GM18861 (cell line): ENCODE measurements at regions not wholly inside any gene's neighbourhood (a gene's known extent, or its start where the extent isn't known, plus 50 kb on each side); places are given as distances from the start of the nearest gene placed in this dataset.

Source experiments
- ATAC-seq: cut with Tn5 transposase; IDR thresholded peaks from one replicate; pipeline ENCODE4 v1.9.1; 2021; ENCODE audit not compliant: unreplicated experiment

DNA sequence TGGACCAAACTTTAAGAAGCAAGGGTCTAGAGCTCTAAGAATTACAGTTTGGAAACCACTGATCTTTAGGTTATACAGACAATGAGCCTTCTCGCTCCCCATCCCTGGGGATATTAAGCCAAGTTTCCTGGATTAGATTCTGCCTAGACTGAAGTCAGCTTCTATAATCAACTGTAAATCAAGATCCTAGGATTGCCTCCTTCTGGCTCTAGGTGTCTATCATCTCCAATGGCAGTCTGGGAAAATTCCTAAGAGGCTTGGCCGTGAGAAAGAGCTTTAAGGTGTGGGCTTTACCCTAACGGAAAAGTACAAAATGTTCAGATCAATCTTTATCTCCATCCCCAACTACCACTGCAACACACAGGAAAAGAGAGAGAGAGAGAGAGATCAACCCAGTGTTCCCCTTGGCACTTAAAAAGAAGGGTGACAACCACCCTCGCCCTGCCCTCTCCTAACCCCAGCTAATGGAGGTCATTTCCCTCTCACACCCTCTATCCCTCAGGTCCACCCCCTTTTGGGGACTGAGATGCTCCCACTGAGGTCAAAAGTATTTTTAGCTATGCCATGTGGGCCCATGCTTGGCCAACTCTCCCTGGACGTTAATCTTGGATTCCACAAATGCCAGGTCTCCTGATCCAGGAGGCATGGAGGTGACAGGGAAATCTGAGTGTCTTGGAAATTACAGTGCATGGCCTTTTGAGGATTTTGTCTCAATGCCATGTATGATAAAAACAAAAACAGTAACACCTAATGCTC, 202.8 kb upstream of the BCL6 start:
- ATAC-seq = no peak

- no peak for ATAC-seq
Observed at GRCh38 chr3:187949093-187949820, 204.0 kb upstream of the BCL6 start.

GRCh38 chr3:187950671-187951070, 203.3 kb upstream of the LPP start:
- no peak for ATAC-seq

DNA sequence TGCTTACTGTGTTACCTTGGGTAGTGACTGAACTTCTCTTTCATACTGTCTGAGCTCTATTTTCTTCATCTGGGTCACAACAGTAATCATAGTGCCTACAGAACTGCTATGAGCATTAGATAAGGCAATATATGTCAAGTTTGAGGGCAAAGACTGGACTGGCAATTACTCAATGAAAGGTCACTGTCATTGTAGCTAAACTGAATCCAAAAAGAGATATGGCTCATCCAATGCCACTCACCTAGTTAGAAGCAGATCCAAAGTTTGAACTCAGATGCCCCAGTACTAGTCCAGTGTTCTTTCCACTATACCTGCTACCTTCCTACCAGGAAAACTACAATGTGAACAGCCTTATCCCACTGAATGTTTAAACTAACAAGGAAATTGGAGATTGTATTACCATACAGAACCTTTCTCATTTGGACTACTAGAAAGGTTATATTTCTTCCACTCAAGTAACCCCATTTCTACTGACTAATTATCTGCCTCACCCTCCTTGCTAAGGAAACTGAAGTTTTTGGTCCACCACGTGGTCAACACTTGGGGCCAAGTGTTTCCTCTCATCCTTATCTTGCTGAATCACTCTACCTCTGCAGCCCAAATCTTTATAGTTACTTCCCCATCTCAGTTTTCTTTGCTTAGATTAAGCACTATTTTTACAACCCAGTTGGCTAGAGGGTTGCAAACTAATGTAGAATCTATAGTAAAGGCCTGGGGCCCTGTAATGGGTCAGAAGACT, 202.3 kb upstream of the LPP start:
- ATAC-seq = no peak

DNA sequence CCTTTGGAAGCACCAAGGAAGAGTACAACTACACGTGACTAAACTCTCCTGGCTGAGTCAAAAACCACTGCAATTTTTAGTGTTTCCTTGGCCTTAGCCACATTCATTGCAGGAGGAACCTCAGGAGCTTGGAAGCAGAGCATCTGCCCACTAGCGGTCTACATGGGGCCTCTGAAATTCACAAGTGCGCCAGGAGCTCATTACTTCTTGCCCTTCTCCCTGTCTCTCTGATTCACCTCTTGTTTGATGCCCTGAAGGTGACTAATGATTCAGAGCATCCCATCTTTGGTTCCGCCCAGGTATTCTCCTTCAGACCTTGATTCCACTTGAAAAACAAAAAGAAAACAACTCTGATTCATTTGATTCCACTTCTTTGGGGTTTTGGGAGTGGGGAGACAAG, 201.1 kb upstream of the LPP start:
- ATAC-seq = no peak

DNA sequence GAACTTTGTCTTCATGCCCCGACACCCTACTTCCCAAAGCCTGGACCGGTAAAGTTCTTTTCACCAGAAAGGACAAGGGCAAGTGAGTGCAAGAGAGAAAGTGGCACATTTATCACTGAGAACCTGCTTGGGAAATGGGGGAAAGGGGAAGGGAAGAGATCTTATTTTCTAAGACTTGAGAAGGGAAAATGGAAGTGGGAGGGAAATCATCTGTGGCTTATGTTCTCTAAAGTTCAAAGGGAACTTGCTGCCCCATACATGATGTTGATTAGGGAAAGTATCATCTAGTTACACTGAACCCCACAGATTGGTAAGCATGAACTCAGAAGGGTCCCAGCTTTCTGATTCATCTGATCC, 199.5 kb upstream of the LPP start:
- no peak for ATAC-seq

GRCh38 chr3:187954873-187955586, 198.9 kb upstream of the LPP start:
- ATAC-seq = no peak

DNA sequence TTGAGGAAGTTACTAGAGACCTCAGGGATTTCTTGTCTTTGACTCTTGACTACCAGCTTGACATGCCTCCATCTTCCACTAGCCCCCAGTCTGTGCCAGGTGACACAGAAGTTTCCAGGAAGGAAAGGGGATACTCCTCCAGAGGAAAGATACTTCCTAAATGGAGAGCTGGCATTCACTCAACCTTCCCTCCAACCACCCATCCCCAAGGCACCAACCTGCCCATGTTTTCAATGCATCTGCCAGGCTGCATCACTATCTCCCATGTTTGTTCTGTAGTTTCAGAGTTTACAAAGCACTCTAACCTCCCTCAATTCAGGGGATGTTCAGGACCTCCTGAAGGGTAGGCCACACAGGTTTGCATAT, 198.4 kb upstream of the LPP start:
- ATAC-seq = no peak

GRCh38 chr3:187957165-187957581, 196.8 kb upstream of the LPP start:
- ATAC-seq = no peak

- no peak for ATAC-seq
Observed at GRCh38 chr3:187957582-187957981, 196.4 kb upstream of the LPP start.

GRCh38 chr3:187958432-187959003, 195.4 kb upstream of the LPP start:
- ATAC-seq = no peak

DNA sequence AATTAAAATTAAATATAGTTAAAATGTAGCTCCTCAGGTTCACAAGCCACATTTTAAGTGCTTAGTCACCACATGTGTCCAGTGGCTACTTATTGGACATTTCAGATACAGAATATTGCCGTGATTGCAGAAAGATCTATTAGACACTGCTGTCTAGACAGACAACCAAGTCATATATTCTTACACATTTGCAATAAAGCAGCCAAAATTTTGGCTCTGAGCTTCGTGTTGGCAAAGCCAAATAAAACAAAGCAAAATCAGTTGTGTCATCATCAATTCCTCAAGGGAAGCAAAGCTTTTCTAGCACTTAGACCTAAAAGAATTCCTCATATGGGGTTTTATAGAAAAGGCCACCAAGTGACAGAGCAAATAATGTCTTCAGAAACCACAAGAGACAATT, 193.1 kb upstream of the LPP start:
- ATAC-seq = no peak

GRCh38 chr3:187961366-187961765, 192.6 kb upstream of the LPP start:
- no peak for ATAC-seq

DNA sequence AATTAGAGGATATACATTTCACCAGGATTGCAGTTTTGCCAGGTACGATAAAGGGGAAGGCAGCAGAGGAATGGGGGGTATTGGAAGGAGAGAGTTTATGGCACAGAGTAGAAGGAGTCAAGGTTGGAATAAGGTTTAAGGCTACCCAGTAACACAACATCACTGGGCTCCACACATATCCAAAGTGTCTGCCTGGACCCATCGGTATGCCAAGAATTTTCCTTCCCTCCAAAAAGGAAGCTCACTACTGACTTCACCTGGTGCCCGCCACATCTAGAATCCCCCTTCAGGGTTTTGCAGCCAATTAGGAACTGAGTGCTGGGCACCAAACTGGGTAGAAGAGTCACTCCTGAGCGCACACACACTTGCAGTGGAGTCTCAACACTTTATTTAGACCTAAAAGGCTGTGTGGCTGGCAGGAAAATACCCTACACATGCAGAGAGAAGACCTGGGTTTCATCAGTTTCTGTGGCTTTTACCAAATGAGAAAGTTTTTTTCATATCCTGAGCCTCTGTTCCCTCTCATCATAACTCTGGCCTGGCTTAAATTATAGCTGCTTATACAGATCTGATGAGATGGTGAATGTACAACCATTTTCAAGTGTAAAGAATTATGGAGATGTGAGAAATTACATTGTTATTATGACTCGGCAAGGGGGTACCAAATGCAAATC, 190.8 kb upstream of the LPP start:
- no peak for ATAC-seq

- ATAC-seq = no peak
Observed at GRCh38 chr3:187963677-187964385, 190.1 kb upstream of the LPP start.

DNA sequence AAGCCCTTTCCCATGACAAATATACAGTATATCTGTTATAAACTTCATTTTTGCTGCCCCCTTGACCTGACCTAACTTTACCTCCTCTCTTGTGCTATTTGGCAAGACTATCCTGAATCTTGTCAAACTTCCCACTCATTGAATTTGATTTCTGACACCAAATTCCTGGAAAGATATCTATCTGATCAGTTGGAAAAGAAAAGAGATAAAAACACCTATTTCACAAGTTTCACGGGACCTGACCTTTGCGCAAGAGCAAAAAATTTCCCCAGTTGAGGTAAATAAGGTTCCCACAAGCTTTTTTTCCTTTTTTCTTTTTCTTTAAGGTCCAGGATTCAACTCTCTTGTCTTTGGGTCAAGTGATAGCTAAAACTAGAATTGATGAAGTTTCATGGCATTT, 189.2 kb upstream of the LPP start:
- ATAC-seq = no peak

- ATAC-seq = no peak
Observed at GRCh38 chr3:187966096-187966495, 187.9 kb upstream of the LPP start.

GRCh38 chr3:187966636-187967406, 187.1 kb upstream of the LPP start:
- ATAC-seq = no peak

DNA sequence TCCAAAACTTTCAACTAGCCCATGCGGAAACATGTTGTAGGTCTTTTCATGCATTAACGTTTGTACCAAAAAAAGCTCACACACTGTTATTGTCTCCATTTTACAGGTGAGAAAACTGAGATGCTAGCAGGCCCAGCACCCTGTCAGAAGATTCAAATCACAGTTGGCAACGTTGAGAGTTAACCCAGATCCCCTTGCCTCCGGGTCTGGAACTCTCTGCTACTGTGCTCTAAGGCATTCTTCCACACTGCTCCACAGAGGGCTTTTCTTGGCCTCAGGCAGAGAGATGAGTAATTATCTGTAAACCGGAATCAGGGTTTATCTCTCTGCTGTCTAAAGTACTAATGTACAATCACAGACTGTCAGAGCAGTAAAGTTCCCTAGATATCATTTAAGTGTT, 186.0 kb upstream of the LPP start:
- no peak for ATAC-seq
